Chondrocyte (in vitro differentiated cells): ENCODE measurements at regions not wholly inside any gene's neighbourhood (a gene's known extent, or its start where the extent isn't known, plus 50 kb on each side); places are given as distances from the start of the nearest gene placed in this dataset.

Experiments
- DNase-seq: peaks from one replicate; pipeline ENCODE4 v3.0.0; 2021; ENCODE audit warnings: mixed read lengths, low spot score
- H3K27ac Mint-ChIP-seq: one replicate; pipeline ENCODE4 v1.8.0; 2021; ENCODE audit warnings: mild to moderate bottlenecking, moderate library complexity, mixed read lengths; ENCODE audit not compliant: unreplicated experiment
- H3K27me3 Mint-ChIP-seq: 2 replicates; pipeline ENCODE4 v1.8.0; 2021; ENCODE audit warnings: low read depth, mixed read lengths
- H3K36me3 Mint-ChIP-seq: 2 replicates; pipeline ENCODE4 v1.8.0; 2021; ENCODE audit warnings: low read depth, mixed read lengths
- H3K4me1 Mint-ChIP-seq: 2 replicates; pipeline ENCODE4 v1.8.0; 2021; ENCODE audit warnings: low read depth, mild to moderate bottlenecking, mixed read lengths
- H3K4me3 Mint-ChIP-seq: one replicate; pipeline ENCODE4 v1.8.0; 2021; ENCODE audit warnings: mild to moderate bottlenecking, moderate library complexity, mixed read lengths; ENCODE audit not compliant: unreplicated experiment
- H3K9me3 Mint-ChIP-seq: 2 replicates; pipeline ENCODE4 v1.8.0; 2021; ENCODE audit warnings: low read depth, mixed read lengths
- TF ChIP-seq, protein P1 (sequence below): fragments of 200-600 bp; sonication (generic); IDR thresholded peaks from 2 replicates; pipeline ENCODE4 v1.5.0; 2021; ENCODE audit warnings: antibody characterized with exemption, mild to moderate bottlenecking, moderate library complexity

DNA sequence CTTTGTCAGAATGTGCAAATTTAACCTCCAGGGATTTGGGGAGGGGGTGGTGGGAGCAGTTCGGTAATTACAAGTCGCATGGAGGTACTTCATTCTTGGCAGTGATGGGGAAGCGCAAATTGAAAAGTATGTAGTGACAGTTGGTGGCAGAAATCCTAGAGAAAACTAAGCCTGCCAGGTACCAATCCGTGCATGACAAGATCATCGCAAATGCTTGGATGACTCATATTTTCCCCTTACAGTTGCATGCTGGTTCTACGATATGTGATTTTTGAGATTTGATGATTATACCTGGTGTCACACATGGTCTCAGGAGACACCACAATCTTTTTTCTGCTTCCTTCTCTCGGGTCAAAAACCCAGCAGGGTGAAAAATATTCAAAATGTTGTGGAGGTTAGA is 479.7 kb upstream of the ID2 start:
- Mint-ChIP-seq H3K36me3 (peaks cover 3% of the 10 kb centered on the region), H3K4me3 (no peak overlapping the region)
- TF ChIP-seq, protein P1, sequence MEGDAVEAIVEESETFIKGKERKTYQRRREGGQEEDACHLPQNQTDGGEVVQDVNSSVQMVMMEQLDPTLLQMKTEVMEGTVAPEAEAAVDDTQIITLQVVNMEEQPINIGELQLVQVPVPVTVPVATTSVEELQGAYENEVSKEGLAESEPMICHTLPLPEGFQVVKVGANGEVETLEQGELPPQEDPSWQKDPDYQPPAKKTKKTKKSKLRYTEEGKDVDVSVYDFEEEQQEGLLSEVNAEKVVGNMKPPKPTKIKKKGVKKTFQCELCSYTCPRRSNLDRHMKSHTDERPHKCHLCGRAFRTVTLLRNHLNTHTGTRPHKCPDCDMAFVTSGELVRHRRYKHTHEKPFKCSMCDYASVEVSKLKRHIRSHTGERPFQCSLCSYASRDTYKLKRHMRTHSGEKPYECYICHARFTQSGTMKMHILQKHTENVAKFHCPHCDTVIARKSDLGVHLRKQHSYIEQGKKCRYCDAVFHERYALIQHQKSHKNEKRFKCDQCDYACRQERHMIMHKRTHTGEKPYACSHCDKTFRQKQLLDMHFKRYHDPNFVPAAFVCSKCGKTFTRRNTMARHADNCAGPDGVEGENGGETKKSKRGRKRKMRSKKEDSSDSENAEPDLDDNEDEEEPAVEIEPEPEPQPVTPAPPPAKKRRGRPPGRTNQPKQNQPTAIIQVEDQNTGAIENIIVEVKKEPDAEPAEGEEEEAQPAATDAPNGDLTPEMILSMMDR: no peak

DNA sequence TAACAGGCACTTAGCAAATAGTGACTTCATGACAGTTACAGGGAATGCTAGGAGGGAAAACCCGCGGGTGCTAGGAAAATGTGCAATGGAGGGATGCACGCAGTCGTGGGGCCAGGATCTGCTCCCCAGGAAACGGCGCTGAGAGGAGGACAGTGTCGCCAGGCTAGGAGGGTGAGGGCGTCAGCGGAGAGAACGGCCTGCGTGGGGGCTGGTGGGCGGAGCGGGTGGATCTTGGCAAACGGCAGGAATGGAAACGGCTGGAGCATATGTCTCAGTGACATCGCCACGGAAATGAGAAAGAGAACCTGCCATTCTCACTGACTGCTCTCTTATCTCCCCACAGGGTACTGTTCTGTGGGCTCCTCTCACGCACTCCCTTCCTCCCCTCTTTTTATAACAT is 478.5 kb upstream of the ID2 start:
- DNase-seq: no peak
- H3K4me3 Mint-ChIP-seq: no peak overlapping the region
- H3K36me3 Mint-ChIP-seq: peaks cover 6% of the 10 kb centered on the region
- no peak overlapping the region for H3K27ac Mint-ChIP-seq
- TF ChIP-seq, protein P1: no peak
- peaks cover 20% of the 10 kb centered on the region for H3K9me3 Mint-ChIP-seq
- H3K4me1 Mint-ChIP-seq: no peaks in the 10 kb centered on the region
- H3K27me3 Mint-ChIP-seq: no peaks in the 10 kb centered on the region

More for the DNA sequence above, 479.7 kb upstream of the ID2 start:
- Mint-ChIP-seq H3K4me1 (no peaks in the 10 kb centered on the region), H3K9me3 (peaks cover 9% of the 10 kb centered on the region), H3K27me3 (no peaks in the 10 kb centered on the region), H3K27ac (no peak overlapping the region)
- no peak for DNase-seq

DNA sequence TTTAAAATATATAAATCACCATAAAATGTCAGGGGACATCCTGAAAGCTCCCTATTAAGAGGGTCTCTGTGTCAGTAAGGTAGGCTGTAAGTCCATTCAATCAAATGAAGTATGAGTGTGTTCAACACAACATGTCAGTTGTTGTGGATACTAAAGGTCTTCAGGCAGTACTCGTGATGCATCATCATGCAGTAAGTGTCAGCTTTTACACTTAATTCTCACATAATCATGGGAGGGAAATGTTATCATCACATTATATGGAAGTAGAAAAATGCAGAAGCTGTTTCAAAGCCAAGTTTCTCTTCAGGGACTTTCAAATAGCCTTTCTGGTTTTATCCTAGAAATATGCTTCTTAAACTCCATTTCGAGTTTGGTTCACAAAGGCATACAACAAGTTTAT is 477.1 kb upstream of the ID2 start:
- DNase-seq: no peak
- Mint-ChIP-seq H3K9me3 (peaks cover 28% of the 10 kb centered on the region), H3K27me3 (no peaks in the 10 kb centered on the region), H3K4me3 (no peak overlapping the region), H3K4me1 (no peaks in the 10 kb centered on the region), H3K27ac (no peak overlapping the region), H3K36me3 (peaks cover 6% of the 10 kb centered on the region)
- TF ChIP-seq, protein P1: no peak

DNA sequence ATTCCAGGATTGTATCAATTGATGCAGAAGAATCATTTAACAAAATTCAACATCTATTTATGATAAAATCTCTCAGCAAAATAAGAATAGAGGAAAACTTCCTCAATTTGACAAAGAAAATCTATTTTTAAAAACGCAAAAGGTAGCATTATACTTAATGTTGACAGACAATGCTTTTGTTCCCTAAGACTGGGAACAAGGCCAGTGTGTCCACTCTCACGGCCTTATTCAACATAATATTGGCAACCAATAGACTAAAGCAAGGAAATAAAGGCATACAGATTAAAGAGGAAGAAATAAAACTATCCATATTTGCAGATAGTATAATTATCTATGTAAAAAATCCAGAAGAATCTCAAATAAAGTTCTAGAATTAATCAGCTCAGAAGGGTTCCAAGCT is 472.4 kb upstream of the ID2 start:
- no peaks in the 10 kb centered on the region for H3K27me3 Mint-ChIP-seq
- H3K4me1 Mint-ChIP-seq: no peaks in the 10 kb centered on the region
- peaks cover 34% of the 10 kb centered on the region for H3K9me3 Mint-ChIP-seq
- no peak overlapping the region for H3K27ac Mint-ChIP-seq
- no peak overlapping the region for H3K4me3 Mint-ChIP-seq
- DNase-seq: no peak
- H3K36me3 Mint-ChIP-seq: peaks cover 7% of the 10 kb centered on the region
- TF ChIP-seq, protein P1: no peak

DNA sequence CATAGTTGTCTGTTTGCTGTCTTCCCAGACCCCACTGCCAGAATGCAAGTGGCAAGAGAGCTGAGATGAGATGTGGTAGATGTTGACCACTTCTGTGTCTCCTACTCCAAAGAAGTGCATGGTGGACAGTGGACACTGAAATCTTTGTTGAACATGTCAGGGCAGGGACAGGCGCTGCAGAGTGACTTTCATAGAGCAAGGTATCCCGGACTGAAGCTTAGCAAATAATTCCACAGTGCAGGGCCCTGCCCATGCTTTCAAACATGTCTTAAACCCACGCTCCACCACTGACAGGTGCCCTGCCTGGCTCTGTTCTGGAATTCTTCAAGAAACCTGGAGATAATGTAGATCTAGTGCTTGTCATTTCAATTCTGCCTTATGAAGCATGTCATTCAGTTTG is 470.5 kb upstream of the ID2 start:
- H3K9me3 Mint-ChIP-seq: peaks cover 31% of the 10 kb centered on the region
- no peaks in the 10 kb centered on the region for H3K27me3 Mint-ChIP-seq
- H3K36me3 Mint-ChIP-seq: peaks cover 4% of the 10 kb centered on the region
- no peak for DNase-seq
- H3K4me3 Mint-ChIP-seq: no peak overlapping the region
- TF ChIP-seq, protein P1: no peak
- peaks cover 5% of the 10 kb centered on the region for H3K4me1 Mint-ChIP-seq
- no peak overlapping the region for H3K27ac Mint-ChIP-seq
